ENCODE measurements at regions not wholly inside any gene's neighbourhood (a gene's known extent, or its start where the extent isn't known, plus 50 kb on each side); places are given as distances from the start of the nearest gene placed in this dataset.

GRCh38 chr18:73235921-73236320, 368.1 kb upstream of the NETO1 start:
- TF ChIP-seq POLR2AphosphoS5 (IDR thresholded peaks at IDR 0.05; ENCODE audit: low read depth) (no peak), EZH2 (IDR thresholded peaks at IDR 0.05; ENCODE audit: low read depth, unreplicated experiment) (no peak), NANOG (IDR thresholded peaks at IDR 0.05; ENCODE audit: borderline replicate concordance) (no peak), ETS1 (IDR thresholded peaks at IDR 0.05) (no peak), JUNB (IDR thresholded peaks at IDR 0.05; ENCODE audit: unreplicated experiment) (no peak)
- TF ChIP-seq, protein P1, sequence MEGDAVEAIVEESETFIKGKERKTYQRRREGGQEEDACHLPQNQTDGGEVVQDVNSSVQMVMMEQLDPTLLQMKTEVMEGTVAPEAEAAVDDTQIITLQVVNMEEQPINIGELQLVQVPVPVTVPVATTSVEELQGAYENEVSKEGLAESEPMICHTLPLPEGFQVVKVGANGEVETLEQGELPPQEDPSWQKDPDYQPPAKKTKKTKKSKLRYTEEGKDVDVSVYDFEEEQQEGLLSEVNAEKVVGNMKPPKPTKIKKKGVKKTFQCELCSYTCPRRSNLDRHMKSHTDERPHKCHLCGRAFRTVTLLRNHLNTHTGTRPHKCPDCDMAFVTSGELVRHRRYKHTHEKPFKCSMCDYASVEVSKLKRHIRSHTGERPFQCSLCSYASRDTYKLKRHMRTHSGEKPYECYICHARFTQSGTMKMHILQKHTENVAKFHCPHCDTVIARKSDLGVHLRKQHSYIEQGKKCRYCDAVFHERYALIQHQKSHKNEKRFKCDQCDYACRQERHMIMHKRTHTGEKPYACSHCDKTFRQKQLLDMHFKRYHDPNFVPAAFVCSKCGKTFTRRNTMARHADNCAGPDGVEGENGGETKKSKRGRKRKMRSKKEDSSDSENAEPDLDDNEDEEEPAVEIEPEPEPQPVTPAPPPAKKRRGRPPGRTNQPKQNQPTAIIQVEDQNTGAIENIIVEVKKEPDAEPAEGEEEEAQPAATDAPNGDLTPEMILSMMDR (conservative IDR thresholded peaks at IDR 0.05; ENCODE audit: low read depth in 2 of 2), result no peak
- TF ChIP-seq, protein P2, sequence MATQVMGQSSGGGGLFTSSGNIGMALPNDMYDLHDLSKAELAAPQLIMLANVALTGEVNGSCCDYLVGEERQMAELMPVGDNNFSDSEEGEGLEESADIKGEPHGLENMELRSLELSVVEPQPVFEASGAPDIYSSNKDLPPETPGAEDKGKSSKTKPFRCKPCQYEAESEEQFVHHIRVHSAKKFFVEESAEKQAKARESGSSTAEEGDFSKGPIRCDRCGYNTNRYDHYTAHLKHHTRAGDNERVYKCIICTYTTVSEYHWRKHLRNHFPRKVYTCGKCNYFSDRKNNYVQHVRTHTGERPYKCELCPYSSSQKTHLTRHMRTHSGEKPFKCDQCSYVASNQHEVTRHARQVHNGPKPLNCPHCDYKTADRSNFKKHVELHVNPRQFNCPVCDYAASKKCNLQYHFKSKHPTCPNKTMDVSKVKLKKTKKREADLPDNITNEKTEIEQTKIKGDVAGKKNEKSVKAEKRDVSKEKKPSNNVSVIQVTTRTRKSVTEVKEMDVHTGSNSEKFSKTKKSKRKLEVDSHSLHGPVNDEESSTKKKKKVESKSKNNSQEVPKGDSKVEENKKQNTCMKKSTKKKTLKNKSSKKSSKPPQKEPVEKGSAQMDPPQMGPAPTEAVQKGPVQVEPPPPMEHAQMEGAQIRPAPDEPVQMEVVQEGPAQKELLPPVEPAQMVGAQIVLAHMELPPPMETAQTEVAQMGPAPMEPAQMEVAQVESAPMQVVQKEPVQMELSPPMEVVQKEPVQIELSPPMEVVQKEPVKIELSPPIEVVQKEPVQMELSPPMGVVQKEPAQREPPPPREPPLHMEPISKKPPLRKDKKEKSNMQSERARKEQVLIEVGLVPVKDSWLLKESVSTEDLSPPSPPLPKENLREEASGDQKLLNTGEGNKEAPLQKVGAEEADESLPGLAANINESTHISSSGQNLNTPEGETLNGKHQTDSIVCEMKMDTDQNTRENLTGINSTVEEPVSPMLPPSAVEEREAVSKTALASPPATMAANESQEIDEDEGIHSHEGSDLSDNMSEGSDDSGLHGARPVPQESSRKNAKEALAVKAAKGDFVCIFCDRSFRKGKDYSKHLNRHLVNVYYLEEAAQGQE (IDR thresholded peaks at IDR 0.05; ENCODE audit: unreplicated experiment), result no peak

All from GM23338 (cell line).